Neural cell (in vitro differentiated cells): ENCODE measurements at regions not wholly inside any gene's neighbourhood (a gene's known extent, or its start where the extent isn't known, plus 50 kb on each side); places are given as distances from the start of the nearest gene placed in this dataset.

Experiments
- EP300 ChIP-seq: fragments of 450-650 bp; conservative IDR thresholded peaks from 2 replicates; pipeline ENCODE4 v1.6.1; 2014; ENCODE audit warnings: antibody characterized with exemption, mild to moderate bottlenecking, moderate library complexity; ENCODE audit not compliant: poor library complexity, severe bottlenecking
- EZH2 ChIP-seq: fragments of 200-600, 300-800 bp; shearing (Covaris generic), sonication (generic); IDR thresholded peaks from 2 replicates; pipeline ENCODE4 v1.6.1; 2014; ENCODE audit warnings: antibody characterized with exemption, low read length, borderline replicate concordance, mild to moderate bottlenecking; ENCODE audit not compliant: insufficient read depth, poor library complexity, severe bottlenecking
- MXI1 ChIP-seq: fragments of 450-650 bp; conservative IDR thresholded peaks from 2 replicates; pipeline ENCODE4 v1.6.1; 2014; ENCODE audit warnings: antibody characterized with exemption, mild to moderate bottlenecking; ENCODE audit not compliant: poor library complexity, severe bottlenecking
- POLR2AphosphoS5 ChIP-seq: IDR thresholded peaks from 2 replicates; pipeline ENCODE4 v1.6.1; 2012
- RAD21 ChIP-seq: fragments of 450-650 bp; conservative IDR thresholded peaks from 2 replicates; pipeline ENCODE4 v1.6.1; 2014; ENCODE audit warnings: antibody characterized with exemption, mild to moderate bottlenecking, moderate library complexity
- SMC3 ChIP-seq: fragments of 450-650 bp; conservative IDR thresholded peaks from 2 replicates; pipeline ENCODE4 v1.6.1; 2014; ENCODE audit warnings: antibody characterized with exemption, mild to moderate bottlenecking, moderate library complexity; ENCODE audit not compliant: poor library complexity
- TAF1 ChIP-seq: IDR thresholded peaks from 2 replicates; pipeline ENCODE4 v1.6.1; 2012; ENCODE audit warnings: low read depth
- TF ChIP-seq, protein P1 (sequence below): fragments of 450-650 bp; IDR thresholded peaks from 2 replicates; pipeline ENCODE4 v1.5.1; 2014; ENCODE audit warnings: antibody characterized with exemption, mild to moderate bottlenecking, moderate library complexity; ENCODE audit not compliant: poor library complexity, severe bottlenecking
- TF ChIP-seq, protein P2 (sequence below): IDR thresholded peaks from 2 replicates; pipeline ENCODE4 v1.6.1; 2012; ENCODE audit warnings: borderline replicate concordance

DNA sequence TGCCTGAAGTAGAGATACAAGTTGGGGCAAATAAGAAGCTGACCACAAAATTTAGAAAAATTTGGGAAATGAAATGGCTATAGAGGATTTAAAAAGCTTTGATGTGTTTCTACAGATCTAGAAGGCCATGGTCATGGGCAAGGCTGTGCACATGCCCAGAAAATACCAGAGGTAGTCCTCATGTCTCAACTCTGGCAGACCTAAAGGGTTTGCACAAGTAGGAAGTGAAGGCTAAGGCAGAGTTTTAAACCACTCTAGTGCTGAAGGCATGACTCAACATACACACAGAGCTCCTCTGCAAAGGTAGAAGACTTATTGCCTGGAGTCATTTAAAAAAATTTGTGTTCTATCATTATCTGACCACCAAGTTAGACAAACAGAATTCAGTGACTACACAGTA lies 364.6 kb downstream of the CCSER2 start:
- TF ChIP-seq, protein P1, sequence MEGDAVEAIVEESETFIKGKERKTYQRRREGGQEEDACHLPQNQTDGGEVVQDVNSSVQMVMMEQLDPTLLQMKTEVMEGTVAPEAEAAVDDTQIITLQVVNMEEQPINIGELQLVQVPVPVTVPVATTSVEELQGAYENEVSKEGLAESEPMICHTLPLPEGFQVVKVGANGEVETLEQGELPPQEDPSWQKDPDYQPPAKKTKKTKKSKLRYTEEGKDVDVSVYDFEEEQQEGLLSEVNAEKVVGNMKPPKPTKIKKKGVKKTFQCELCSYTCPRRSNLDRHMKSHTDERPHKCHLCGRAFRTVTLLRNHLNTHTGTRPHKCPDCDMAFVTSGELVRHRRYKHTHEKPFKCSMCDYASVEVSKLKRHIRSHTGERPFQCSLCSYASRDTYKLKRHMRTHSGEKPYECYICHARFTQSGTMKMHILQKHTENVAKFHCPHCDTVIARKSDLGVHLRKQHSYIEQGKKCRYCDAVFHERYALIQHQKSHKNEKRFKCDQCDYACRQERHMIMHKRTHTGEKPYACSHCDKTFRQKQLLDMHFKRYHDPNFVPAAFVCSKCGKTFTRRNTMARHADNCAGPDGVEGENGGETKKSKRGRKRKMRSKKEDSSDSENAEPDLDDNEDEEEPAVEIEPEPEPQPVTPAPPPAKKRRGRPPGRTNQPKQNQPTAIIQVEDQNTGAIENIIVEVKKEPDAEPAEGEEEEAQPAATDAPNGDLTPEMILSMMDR, result no peak
- TF ChIP-seq POLR2AphosphoS5, result no peak
- TF ChIP-seq EZH2, result no peak
- no peak for TF ChIP-seq EP300
- no peak for TF ChIP-seq SMC3
- no peak for TF ChIP-seq MXI1
- TF ChIP-seq RAD21, result no peak
- TF ChIP-seq, protein P2, sequence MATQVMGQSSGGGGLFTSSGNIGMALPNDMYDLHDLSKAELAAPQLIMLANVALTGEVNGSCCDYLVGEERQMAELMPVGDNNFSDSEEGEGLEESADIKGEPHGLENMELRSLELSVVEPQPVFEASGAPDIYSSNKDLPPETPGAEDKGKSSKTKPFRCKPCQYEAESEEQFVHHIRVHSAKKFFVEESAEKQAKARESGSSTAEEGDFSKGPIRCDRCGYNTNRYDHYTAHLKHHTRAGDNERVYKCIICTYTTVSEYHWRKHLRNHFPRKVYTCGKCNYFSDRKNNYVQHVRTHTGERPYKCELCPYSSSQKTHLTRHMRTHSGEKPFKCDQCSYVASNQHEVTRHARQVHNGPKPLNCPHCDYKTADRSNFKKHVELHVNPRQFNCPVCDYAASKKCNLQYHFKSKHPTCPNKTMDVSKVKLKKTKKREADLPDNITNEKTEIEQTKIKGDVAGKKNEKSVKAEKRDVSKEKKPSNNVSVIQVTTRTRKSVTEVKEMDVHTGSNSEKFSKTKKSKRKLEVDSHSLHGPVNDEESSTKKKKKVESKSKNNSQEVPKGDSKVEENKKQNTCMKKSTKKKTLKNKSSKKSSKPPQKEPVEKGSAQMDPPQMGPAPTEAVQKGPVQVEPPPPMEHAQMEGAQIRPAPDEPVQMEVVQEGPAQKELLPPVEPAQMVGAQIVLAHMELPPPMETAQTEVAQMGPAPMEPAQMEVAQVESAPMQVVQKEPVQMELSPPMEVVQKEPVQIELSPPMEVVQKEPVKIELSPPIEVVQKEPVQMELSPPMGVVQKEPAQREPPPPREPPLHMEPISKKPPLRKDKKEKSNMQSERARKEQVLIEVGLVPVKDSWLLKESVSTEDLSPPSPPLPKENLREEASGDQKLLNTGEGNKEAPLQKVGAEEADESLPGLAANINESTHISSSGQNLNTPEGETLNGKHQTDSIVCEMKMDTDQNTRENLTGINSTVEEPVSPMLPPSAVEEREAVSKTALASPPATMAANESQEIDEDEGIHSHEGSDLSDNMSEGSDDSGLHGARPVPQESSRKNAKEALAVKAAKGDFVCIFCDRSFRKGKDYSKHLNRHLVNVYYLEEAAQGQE, result no peak
- no peak for TF ChIP-seq TAF1
